Stimulated activated CD4-positive, alpha-beta T cell treated with anti-CD3 and anti-CD28 coated beads, TNF-alpha, amount 100 ng/mL, for 48 hours (primary cell): ENCODE measurements at regions not wholly inside any gene's neighbourhood (a gene's known extent, or its start where the extent isn't known, plus 50 kb on each side); places are given as distances from the start of the nearest gene placed in this dataset.

Experiments used
- DNase-seq, 3 donors: peaks; one replicate each; pipeline ENCODE4 v3.0.0-alpha.2; 2020; ENCODE audit warnings: low read depth in 3 of 3

GRCh38 chr15:97165205-97165604, 795.3 kb upstream of the ARRDC4 start:
- DNase-seq = no peak

- no peak for DNase-seq
Observed at GRCh38 chr15:97168704-97169475, 791.6 kb upstream of the ARRDC4 start.

GRCh38 chr15:97171556-97171955, 788.9 kb upstream of the ARRDC4 start:
- no peak for DNase-seq

DNA sequence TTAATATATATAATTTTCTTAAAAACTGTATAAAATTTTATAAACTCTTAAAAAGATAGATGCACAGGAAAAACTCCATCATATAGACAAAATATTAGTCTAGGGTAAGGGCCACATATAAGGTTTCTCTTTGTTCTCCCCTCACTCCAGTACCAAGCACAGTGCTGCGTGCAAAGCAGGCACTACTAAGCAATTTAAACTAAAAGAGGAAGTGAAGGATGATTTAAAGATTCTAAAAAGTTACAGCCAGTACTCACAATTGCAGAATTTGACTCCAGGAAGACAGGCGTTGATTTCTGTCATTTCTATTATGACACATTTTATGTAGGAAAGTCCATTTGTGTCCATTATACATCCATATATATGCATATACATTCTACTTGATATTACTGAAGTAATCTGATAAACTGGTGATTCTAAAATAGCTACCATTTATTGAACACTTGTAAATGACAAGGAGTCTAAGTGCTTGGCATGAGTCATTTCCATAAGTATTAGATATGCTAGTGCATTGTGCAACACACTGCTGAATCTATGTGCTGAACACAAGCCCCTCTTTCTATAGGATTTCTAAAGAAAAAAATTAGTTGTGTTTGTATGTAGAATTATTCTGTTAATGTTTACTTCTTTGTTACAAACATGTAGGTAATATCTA, 785.5 kb upstream of the ARRDC4 start:
- DNase-seq = no peak

- DNase-seq = no peak
Observed at GRCh38 chr15:97177151-97177577, 783.3 kb upstream of the ARRDC4 start.

- DNase-seq = no peak
Observed at GRCh38 chr15:97182581-97182980, 777.9 kb upstream of the ARRDC4 start.

DNA sequence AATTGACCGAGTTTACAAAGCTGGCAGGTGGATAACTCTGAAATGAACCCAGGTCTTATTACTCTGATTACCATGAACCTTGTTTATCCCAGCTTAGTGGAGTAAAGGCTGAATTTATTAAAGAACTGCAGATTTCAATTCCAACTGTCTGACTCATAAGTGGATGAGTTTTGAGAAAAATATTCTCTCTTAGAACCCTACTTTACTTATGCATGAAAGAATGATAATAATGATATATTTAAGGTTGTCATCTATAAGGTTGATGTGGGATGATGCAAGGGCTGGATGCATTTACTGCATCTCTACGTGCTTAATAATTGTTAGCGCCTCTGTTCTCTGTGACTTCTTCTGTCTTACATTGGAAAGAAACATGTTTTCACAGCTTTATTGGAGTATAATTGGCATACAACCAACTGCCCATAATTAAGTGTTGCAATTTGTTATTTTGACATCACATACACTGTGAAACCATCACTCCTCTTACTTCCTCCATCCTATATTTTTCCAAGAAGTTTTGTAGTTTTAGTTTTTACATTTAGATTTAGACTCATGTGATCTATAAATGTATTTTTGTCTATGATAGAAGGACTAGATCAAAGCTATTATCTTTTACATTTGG, 771.2 kb upstream of the ARRDC4 start:
- DNase-seq = no peak

DNA sequence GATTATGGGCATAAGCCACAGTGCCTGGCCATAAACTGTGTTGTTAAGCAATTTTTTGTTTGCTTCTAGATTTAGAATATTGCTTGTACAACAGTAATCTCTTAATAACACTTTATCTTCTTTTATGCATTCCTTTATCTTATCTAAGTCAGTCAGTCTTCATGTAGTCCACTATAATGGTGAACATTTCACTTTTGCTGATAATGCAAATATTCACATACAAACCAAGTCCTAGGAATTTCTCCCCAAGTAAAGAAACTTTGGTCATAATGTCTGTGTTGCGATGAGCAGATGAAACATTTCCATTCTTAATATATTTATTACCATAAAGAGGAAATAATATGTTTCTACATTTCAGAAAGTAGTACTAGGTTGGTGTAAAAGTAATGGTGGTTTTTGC, 765.8 kb upstream of the ARRDC4 start:
- DNase-seq = no peak

DNA sequence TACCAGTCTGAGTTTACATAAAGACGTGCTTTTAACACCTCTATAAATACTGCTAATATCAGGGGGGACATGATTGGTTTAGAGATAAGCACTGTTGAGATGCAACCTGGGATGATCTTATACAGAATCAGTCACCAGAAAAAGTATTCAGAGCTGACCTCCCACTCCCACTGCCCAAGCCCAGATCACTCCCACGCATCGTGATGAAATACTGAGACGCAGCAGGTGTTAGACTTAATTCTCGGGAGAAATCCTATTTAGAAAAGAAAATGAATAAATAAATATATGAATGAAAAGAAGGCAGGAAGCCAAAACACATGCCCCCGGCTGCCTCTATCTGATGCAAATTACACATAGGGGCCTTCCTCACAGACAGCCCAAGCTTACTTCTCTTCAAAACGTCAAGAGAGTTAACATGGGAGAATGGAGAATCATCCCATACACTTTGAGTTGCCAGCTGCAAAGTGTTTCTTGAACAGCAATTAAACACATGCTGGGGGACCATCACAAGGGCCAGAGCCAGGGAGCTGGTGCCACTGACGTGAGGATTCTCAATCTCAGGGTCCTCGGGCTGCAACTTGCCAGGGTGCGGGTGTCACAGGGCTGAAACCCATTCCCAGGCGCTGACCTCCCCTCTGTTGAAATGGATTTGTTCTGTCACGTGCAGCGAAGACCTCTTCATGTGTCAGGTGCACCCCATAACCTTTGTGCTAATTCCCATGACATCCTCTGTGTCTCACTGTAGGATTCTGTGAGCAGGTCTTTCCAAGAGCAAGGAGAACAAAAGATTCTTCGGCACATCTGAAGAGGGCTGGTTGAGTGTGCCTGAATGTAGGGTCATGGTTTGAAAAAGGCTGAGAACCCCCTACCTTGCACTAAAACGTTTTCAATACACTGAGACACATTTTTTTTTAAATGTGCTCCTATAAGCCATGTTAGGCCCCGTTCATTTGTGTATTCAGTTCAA, 764.2 kb upstream of the ARRDC4 start:
- no peak for DNase-seq

GRCh38 chr15:97199393-97200051, 761.0 kb upstream of the ARRDC4 start:
- no peak for DNase-seq

GRCh38 chr15:97200161-97200560, 760.3 kb upstream of the ARRDC4 start:
- no peak for DNase-seq

GRCh38 chr15:97210277-97210676, 750.2 kb upstream of the ARRDC4 start:
- no peak for DNase-seq

- no peak for DNase-seq
Observed at GRCh38 chr15:97215629-97216028, 744.9 kb upstream of the ARRDC4 start.

DNA sequence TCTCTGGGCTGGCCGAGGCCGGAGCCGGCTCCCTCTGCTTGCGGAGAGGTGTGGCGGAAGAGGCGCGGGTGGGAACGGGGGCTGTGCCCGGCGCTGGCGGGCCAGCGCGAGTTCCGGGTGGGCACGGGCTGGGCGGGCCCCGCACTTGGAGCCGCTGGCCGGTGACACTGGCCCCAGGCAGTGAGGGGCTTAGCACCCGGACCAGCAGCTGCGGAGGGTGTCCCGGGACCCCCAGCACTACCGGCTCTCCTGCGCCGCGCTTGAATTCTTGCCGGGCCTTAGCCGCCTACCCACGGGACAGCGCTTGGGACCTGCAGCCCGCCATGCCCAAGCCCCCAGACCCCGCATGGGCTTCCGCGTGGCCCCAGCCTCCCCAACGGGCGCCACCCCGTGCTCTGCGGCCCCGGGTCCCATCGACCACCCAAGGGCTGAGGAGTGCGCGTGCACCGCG, 736.3 kb upstream of the ARRDC4 start:
- DNase-seq = no peak

GRCh38 chr15:97234851-97235610, 725.5 kb upstream of the ARRDC4 start:
- DNase-seq = peak in 2 of 3 donors; percentile 6 to 22

DNA sequence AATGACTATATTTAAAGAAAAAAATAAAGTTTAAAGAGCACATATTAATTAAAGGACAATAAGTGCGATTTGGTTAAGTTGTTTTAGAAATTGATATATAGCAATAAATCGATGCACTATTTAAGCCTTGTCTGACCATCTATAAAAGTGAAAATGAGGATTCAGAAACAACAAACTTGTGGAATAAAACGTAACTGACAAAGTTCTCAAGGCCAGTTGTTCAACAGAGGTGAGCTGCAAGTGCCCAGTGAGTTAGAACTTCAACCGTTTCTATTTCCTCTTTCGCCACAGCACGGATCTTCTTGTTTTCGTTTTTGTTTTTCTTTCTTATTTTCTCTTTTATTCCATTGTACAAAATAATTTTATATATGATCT, 724.9 kb upstream of the ARRDC4 start:
- no peak for DNase-seq

DNA sequence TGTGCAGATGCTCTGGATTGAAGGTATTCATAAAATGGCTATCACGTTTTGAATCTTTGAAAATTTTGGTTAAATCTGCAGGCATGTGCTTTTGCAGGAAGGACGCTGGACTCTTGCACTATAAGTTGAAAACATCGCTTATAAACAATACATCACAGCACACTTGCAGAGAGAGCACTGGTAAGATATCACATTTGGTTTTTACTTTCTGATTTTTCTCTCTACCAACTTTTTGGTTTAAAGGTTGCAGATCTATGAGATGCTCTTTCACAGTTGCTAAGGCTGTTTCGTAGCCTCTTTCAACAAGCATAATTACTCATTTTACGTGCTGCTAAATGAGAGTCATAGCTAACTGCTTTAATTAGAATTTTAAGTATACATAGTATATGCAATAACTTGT, 724.4 kb upstream of the ARRDC4 start:
- no peak for DNase-seq

GRCh38 chr15:97237160-97237559, 723.3 kb upstream of the ARRDC4 start:
- no peak for DNase-seq

- DNase-seq = no peak
Observed at GRCh38 chr15:97248376-97248775, 712.1 kb upstream of the ARRDC4 start.

GRCh38 chr15:97259943-97260342, 700.6 kb upstream of the ARRDC4 start:
- no peak for DNase-seq

DNA sequence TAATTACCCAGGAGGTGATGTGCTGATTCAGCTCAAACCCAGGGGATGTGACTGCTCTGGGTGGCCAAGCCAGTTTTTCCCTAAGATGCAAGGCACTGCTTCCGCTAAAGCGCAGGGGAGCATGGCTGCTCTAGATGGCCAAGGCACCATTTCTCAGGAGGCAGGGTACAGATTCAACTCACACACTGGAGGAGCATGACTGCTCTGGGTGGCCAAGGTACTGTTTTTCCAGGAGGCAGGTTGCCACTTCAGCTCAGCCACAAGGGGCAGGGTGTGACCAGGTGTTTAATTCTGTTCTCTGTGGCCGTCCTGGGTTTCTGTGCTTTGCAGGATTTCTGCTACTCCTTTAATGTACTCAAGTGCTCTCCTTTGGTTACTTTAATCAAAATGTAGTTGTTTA, 659.3 kb upstream of the ARRDC4 start:
- no peak for DNase-seq
